Parathyroid adenoma (tissue), 2 donors: ENCODE measurements at regions not wholly inside any gene's neighbourhood (a gene's known extent, or its start where the extent isn't known, plus 50 kb on each side); places are given as distances from the start of the nearest gene placed in this dataset.

Source experiments
- H2AFZ ChIP-seq: fragments of 300-600 bp; sonication (generic); one replicate; pipeline ENCODE4 v1.7.0; 2017; ENCODE audit warnings: antibody characterized with exemption, mild to moderate bottlenecking
- H3K27ac ChIP-seq: fragments of 300-600 bp; sonication (generic); one replicate; pipeline ENCODE4 v1.7.0; 2017
- H3K27me3 ChIP-seq: fragments of 300-600 bp; sonication (generic); one replicate; pipeline ENCODE4 v1.7.0; 2017; ENCODE audit warnings: low read length; ENCODE audit not compliant: control insufficient read depth, insufficient read depth
- H3K36me3 ChIP-seq: fragments of 300-600 bp; sonication (generic); one replicate; pipeline ENCODE4 v1.7.0; 2017; ENCODE audit warnings: low read length; ENCODE audit not compliant: control insufficient read depth, insufficient read depth
- H3K4me1 ChIP-seq: fragments of 300-600 bp; sonication (generic); one replicate; pipeline ENCODE4 v1.7.0; 2017; ENCODE audit warnings: control low read depth
- H3K4me2 ChIP-seq: fragments of 300-600 bp; sonication (generic); one replicate; pipeline ENCODE4 v1.7.0; 2017; ENCODE audit warnings: low read length
- H3K4me3 ChIP-seq: fragments of 300-600 bp; sonication (generic); one replicate; pipeline ENCODE4 v1.7.0; 2017; ENCODE audit warnings: low read depth, low read length
- H3K79me2 ChIP-seq: fragments of 300-600 bp; sonication (generic); one replicate; pipeline ENCODE4 v1.7.0; 2017; ENCODE audit warnings: control low read depth
- H3K9ac ChIP-seq: fragments of 300-600 bp; sonication (generic); one replicate; pipeline ENCODE4 v1.7.0; 2017; ENCODE audit warnings: mild to moderate bottlenecking
- H3K9me3 ChIP-seq: fragments of 300-600 bp; sonication (generic); one replicate; pipeline ENCODE4 v1.7.0; 2017; ENCODE audit warnings: low read length; ENCODE audit not compliant: control insufficient read depth
- CTCF ChIP-seq: fragments of 300-600 bp; sonication (generic); IDR thresholded peaks from one replicate; pipeline ENCODE4 v1.7.0; 2017; ENCODE audit warnings: antibody characterized with exemption, mild to moderate bottlenecking
- donor health status: primary hyperparathyroidism.

DNA sequence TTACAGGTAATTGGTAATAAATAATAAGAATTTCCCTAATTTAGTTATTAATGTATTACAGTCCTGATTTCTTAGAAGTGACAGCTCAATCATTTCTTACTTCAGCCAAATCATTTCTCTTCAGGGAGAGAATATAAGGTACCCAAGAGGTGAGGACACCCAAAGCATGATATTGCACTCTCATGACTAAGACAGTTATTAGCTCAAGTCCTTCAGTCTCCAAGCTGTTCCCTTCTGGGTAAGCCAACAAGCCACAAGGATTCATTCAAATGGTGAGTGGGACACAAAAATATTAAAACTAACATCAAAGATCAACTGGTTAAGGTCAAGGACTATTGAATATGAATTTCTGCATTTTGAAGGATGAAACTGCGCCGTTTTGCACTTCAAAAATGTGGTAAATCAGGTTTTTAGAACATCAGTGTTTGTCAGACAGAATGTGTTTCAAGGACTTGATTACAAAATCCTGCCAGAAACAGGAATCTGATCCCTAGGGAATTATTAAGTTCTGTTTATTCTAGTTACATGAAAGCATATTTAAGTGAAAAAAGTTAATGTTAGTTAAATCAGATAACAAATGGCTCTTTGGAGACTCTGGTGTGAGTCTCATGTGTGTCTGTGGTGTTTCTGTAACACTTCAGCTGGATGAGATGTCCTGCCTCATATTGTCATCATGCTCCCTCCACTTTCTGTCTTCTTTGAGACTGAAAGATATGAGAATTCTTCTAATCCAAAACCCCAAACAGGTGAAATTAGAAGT is 101.7 kb upstream of the COL8A1 start:
- H3K27ac ChIP-seq = peak overlapping the region; percentile 19
- H3K36me3 ChIP-seq = no peaks in the 10 kb centered on the region
- H3K4me1 ChIP-seq = peaks cover 11% of the 10 kb centered on the region
- no peaks in the 10 kb centered on the region for H3K27me3 ChIP-seq
- no peak overlapping the region for H3K4me2 ChIP-seq
- peak overlapping the region; percentile 54 for H2AFZ ChIP-seq
- H3K9ac ChIP-seq = no peak overlapping the region
- H3K79me2 ChIP-seq = no peaks in the 10 kb centered on the region
- no peak overlapping the region for H3K4me3 ChIP-seq
- H3K9me3 ChIP-seq = no peaks in the 10 kb centered on the region
- TF ChIP-seq CTCF = no peak

- H3K4me1 ChIP-seq = peaks cover 11% of the 10 kb centered on the region
- no peak for TF ChIP-seq CTCF
These were observed 103.3 kb upstream of the COL8A1 start for GRCh38 chr3:99534951-99535704.

GRCh38 chr3:99532246-99532645 is 106.1 kb upstream of the COL8A1 start:
- H3K9ac ChIP-seq = no peak overlapping the region
- H3K9me3 ChIP-seq = no peaks in the 10 kb centered on the region
- no peak overlapping the region for H3K4me3 ChIP-seq
- H2AFZ ChIP-seq = no peak overlapping the region
- no peaks in the 10 kb centered on the region for H3K79me2 ChIP-seq
- H3K4me2 ChIP-seq = no peak overlapping the region
- no peaks in the 10 kb centered on the region for H3K36me3 ChIP-seq
- no peak overlapping the region for H3K27ac ChIP-seq
- no peaks in the 10 kb centered on the region for H3K27me3 ChIP-seq
- peak; percentile 74 for TF ChIP-seq CTCF
- peaks cover 7% of the 10 kb centered on the region for H3K4me1 ChIP-seq

More at GRCh38 chr3:99534951-99535704, 103.3 kb upstream of the COL8A1 start:
- Histone ChIP-seq H2AFZ (no peak overlapping the region), H3K9me3 (no peaks in the 10 kb centered on the region), H3K36me3 (no peaks in the 10 kb centered on the region), H3K79me2 (no peaks in the 10 kb centered on the region), H3K27me3 (no peaks in the 10 kb centered on the region), H3K4me2 (no peak overlapping the region), H3K9ac (no peak overlapping the region), H3K4me3 (no peak overlapping the region), H3K27ac (no peak overlapping the region)

GRCh38 chr3:99529265-99529664 is 109.1 kb upstream of the COL8A1 start:
- Histone ChIP-seq H3K9ac (no peak overlapping the region), H3K27ac (no peak overlapping the region), H3K4me1 (no peaks in the 10 kb centered on the region), H2AFZ (peak overlapping the region; percentile 56), H3K27me3 (no peaks in the 10 kb centered on the region), H3K4me3 (no peak overlapping the region), H3K4me2 (no peak overlapping the region), H3K36me3 (no peaks in the 10 kb centered on the region), H3K9me3 (no peaks in the 10 kb centered on the region), H3K79me2 (no peaks in the 10 kb centered on the region)
- no peak for TF ChIP-seq CTCF
